Esophagus squamous epithelium (tissue), 4 donors: ENCODE measurements at regions not wholly inside any gene's neighbourhood (a gene's known extent, or its start where the extent isn't known, plus 50 kb on each side); places are given as distances from the start of the nearest gene placed in this dataset.

Source experiments
- POLR2A ChIP-seq, 4 donors: fragments of 450-650 bp; IDR thresholded peaks; one replicate each; pipeline ENCODE4 v1.6.1; 2017; ENCODE audit warnings: antibody characterized with exemption in 4 of 4, mild to moderate bottlenecking in 4 of 4, moderate library complexity in 3 of 4
- TF ChIP-seq, protein P1 (sequence below), 6 experiments: fragments of 450-650 bp in 4 of 6; fragments of 200-600 bp in 2 of 6; sonication (generic) in 2 of 6; IDR thresholded peaks; one replicate each; pipeline ENCODE4 v1.5.1; 2016 to 2019; ENCODE audit warnings: antibody characterized with exemption in 6 of 6, mild to moderate bottlenecking in 4 of 6, moderate library complexity in 4 of 6

GRCh38 chr17:71501711-71502110 is 619.1 kb upstream of the SOX9 start:
- no peak for TF ChIP-seq POLR2A (IDR thresholded peaks at IDR 0.05)
- TF ChIP-seq, protein P1, sequence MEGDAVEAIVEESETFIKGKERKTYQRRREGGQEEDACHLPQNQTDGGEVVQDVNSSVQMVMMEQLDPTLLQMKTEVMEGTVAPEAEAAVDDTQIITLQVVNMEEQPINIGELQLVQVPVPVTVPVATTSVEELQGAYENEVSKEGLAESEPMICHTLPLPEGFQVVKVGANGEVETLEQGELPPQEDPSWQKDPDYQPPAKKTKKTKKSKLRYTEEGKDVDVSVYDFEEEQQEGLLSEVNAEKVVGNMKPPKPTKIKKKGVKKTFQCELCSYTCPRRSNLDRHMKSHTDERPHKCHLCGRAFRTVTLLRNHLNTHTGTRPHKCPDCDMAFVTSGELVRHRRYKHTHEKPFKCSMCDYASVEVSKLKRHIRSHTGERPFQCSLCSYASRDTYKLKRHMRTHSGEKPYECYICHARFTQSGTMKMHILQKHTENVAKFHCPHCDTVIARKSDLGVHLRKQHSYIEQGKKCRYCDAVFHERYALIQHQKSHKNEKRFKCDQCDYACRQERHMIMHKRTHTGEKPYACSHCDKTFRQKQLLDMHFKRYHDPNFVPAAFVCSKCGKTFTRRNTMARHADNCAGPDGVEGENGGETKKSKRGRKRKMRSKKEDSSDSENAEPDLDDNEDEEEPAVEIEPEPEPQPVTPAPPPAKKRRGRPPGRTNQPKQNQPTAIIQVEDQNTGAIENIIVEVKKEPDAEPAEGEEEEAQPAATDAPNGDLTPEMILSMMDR (IDR thresholded peaks at IDR 0.05): no peak
